K562 (cell line): ENCODE measurements at regions not wholly inside any gene's neighbourhood (a gene's known extent, or its start where the extent isn't known, plus 50 kb on each side); places are given as distances from the start of the nearest gene placed in this dataset.

Source experiments
- ATF1 ChIP-seq, 2 experiments: fragments of 450-650 bp in 1 of 2; IDR thresholded peaks; 2 replicates each; pipeline ENCODE4 v1.6.1; 2016; ENCODE audit warnings: missing compliant biosample characterization in 1 of 2, missing genetic modification characterization in 1 of 2
- CBFA2T3 ChIP-seq: fragments of 450-650 bp; IDR thresholded peaks from 2 replicates; pipeline ENCODE4 v1.6.1; 2017
- CUX1 ChIP-seq: fragments of 200-800 bp; sonication (Bioruptor generic); IDR thresholded peaks from 2 replicates; pipeline ENCODE4 v1.6.1; 2016; ENCODE audit warnings: missing genetic modification characterization, missing compliant biosample characterization
- EGR1 ChIP-seq: fragments of 450-650 bp; conservative IDR thresholded peaks from 2 replicates; pipeline ENCODE4 v1.6.1; 2017; ENCODE audit warnings: mild to moderate bottlenecking
- FOXO4 ChIP-seq: fragments of 450-650 bp; formaldehyde crosslinking; IDR thresholded peaks from 2 replicates; pipeline ENCODE4 v1.4.0; 2020; ENCODE audit warnings: mild to moderate bottlenecking, moderate library complexity
- HDAC3 ChIP-seq: fragments of 450-650 bp; IDR thresholded peaks from 2 replicates; pipeline ENCODE4 v1.6.1; 2018; ENCODE audit warnings: borderline replicate concordance, mild to moderate bottlenecking, moderate library complexity; ENCODE audit not compliant: partially characterized antibody
- JUN ChIP-seq, 2 experiments: sonication (generic) in 1 of 2; formaldehyde crosslinking in 1 of 2; IDR thresholded peaks; 2 replicates each; pipeline versions ENCODE4 v1.6.1 to v1.8.0; 2012 to 2022; ENCODE audit warnings: borderline replicate concordance in 2 of 2, mild to moderate bottlenecking in 2 of 2, improper control_type of control experiment in 1 of 2, low read depth in 1 of 2, low read length in 1 of 2, missing genetic modification reagents in 1 of 2
- JUND ChIP-seq, 2 experiments: IDR thresholded peaks; 2 replicates in 1 of 2; 3 replicates in 1 of 2; pipeline ENCODE4 v1.6.1; 2011; ENCODE audit warnings: borderline replicate concordance in 2 of 2, low read depth in 2 of 2, low read length in 2 of 2, improper control_type of control experiment in 1 of 2, missing biosample characterization in 1 of 2, missing genetic modification characterization in 1 of 2, missing genetic modification reagents in 1 of 2
- KDM2B ChIP-seq: fragments of 250-450 bp; sonication (Bioruptor Pico); IDR thresholded peaks from 2 replicates; pipeline ENCODE4 v1.8.0; 2021; ENCODE audit warnings: mild to moderate bottlenecking, moderate library complexity
- MCM7 ChIP-seq, 2 experiments: fragments of 450-650 bp; IDR thresholded peaks; 2 replicates each; pipeline ENCODE4 v1.6.1; 2016 to 2018
- NELFE ChIP-seq: IDR thresholded peaks from 2 replicates; pipeline ENCODE4 v1.6.1; 2011; ENCODE audit warnings: mild to moderate bottlenecking; ENCODE audit not compliant: insufficient read depth, insufficient read length
- TAF1 ChIP-seq: IDR thresholded peaks from 2 replicates; pipeline ENCODE4 v1.6.1; 2011; ENCODE audit warnings: mild to moderate bottlenecking, low read length, moderate library complexity; ENCODE audit not compliant: insufficient read depth, control insufficient read depth, severe bottlenecking; ENCODE audit errors: extremely low read depth
- TEAD4 ChIP-seq, 2 experiments: sonication (generic) in 1 of 2; formaldehyde crosslinking in 1 of 2; IDR thresholded peaks; 2 replicates each; pipeline versions ENCODE4 v1.6.1 to v1.8.0; 2012 to 2022; ENCODE audit warnings: borderline replicate concordance in 1 of 2, inconsistent platforms in 1 of 2, low read length in 1 of 2, mild to moderate bottlenecking in 1 of 2, missing genetic modification reagents in 1 of 2
- TF ChIP-seq, protein P1 (sequence below): fragments of 450-650 bp; IDR thresholded peaks from 2 replicates; pipeline ENCODE4 v1.6.1; 2018; ENCODE audit not compliant: partially characterized antibody
- TF ChIP-seq, protein P2 (sequence below): fragments of 200-800 bp; sonication (Bioruptor generic); IDR thresholded peaks from 2 replicates; pipeline ENCODE4 v1.6.1; 2017; ENCODE audit warnings: missing genetic modification characterization, missing compliant biosample characterization

- TF ChIP-seq KDM2B (CRISPR knock-in tag), result no peak
- TF ChIP-seq ATF1 (CRISPR knock-in tag; IDR thresholded peaks at IDR 0.05), result no peak
- TF ChIP-seq ATF1 (tag; IDR thresholded peaks at IDR 0.05), result peak; percentile 72
- TF ChIP-seq CBFA2T3, result peak; percentile 46
- TF ChIP-seq CUX1, result no peak
- TF ChIP-seq, protein P1, sequence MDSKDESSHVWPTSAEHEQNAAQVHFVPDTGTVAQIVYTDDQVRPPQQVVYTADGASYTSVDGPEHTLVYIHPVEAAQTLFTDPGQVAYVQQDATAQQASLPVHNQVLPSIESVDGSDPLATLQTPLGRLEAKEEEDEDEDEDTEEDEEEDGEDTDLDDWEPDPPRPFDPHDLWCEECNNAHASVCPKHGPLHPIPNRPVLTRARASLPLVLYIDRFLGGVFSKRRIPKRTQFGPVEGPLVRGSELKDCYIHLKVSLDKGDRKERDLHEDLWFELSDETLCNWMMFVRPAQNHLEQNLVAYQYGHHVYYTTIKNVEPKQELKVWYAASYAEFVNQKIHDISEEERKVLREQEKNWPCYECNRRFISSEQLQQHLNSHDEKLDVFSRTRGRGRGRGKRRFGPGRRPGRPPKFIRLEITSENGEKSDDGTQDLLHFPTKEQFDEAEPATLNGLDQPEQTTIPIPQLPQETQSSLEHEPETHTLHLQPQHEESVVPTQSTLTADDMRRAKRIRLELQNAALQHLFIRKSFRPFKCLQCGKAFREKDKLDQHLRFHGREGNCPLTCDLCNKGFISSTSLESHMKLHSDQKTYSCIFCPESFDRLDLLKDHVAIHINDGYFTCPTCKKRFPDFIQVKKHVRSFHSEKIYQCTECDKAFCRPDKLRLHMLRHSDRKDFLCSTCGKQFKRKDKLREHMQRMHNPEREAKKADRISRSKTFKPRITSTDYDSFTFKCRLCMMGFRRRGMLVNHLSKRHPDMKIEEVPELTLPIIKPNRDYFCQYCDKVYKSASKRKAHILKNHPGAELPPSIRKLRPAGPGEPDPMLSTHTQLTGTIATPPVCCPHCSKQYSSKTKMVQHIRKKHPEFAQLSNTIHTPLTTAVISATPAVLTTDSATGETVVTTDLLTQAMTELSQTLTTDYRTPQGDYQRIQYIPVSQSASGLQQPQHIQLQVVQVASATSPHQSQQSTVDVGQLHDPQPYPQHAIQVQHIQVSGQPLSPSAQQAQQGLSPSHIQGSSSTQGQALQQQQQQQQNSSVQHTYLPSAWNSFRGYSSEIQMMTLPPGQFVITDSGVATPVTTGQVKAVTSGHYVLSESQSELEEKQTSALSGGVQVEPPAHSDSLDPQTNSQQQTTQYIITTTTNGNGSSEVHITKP, result peak; percentile 53
- TF ChIP-seq TAF1, result peak; percentile 41
- peak; percentile 91 for TF ChIP-seq JUND (IDR thresholded peaks at IDR 0.05; ENCODE audit: borderline replicate concordance, low read depth, low read length)
- peak; percentile 84; the same call in 2 of the 3 replicates for TF ChIP-seq JUND (tag; IDR thresholded peaks at IDR 0.05; ENCODE audit: borderline replicate concordance, low read depth, low read length)
- TF ChIP-seq FOXO4 (CRISPR knock-in tag), result no peak
- TF ChIP-seq JUN (IDR thresholded peaks at IDR 0.05; ENCODE audit: borderline replicate concordance, low read depth, low read length), result peak; percentile 74
- TF ChIP-seq JUN (CRISPR knock-in tag; IDR thresholded peaks at IDR 0.05; ENCODE audit: borderline replicate concordance), result no peak
- no peak for TF ChIP-seq NELFE
- TF ChIP-seq, protein P2, sequence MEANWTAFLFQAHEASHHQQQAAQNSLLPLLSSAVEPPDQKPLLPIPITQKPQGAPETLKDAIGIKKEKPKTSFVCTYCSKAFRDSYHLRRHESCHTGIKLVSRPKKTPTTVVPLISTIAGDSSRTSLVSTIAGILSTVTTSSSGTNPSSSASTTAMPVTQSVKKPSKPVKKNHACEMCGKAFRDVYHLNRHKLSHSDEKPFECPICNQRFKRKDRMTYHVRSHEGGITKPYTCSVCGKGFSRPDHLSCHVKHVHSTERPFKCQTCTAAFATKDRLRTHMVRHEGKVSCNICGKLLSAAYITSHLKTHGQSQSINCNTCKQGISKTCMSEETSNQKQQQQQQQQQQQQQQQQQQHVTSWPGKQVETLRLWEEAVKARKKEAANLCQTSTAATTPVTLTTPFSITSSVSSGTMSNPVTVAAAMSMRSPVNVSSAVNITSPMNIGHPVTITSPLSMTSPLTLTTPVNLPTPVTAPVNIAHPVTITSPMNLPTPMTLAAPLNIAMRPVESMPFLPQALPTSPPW (CRISPR knock-in tag), result peak; percentile 39; the same call in 1 of the 2 replicates
- TF ChIP-seq TEAD4 (IDR thresholded peaks at IDR 0.05; ENCODE audit: low read length), result peak; percentile 52
- no peak for TF ChIP-seq TEAD4 (CRISPR knock-in tag; IDR thresholded peaks at IDR 0.05; ENCODE audit: borderline replicate concordance)
- no peak for TF ChIP-seq MCM7 (IDR thresholded peaks at IDR 0.05)
- peak; percentile 32 for TF ChIP-seq HDAC3
- peak; percentile 88 for TF ChIP-seq EGR1
Observed at GRCh38 chrX:109840585-109840984, 107.5 kb upstream of the ACSL4 start (continued).
